Mesendoderm (in vitro differentiated cells): ENCODE measurements at regions not wholly inside any gene's neighbourhood (a gene's known extent, or its start where the extent isn't known, plus 50 kb on each side); places are given as distances from the start of the nearest gene placed in this dataset.

ENCODE experiments used
- DNase-seq: peaks from one replicate; pipeline ENCODE4 v3.0.0; 2013
- H2AK5ac ChIP-seq: 2 replicates; pipeline ENCODE4 v1.6.1; 2013; ENCODE audit warnings: low read length, inconsistent platforms
- H2BK120ac ChIP-seq: 2 replicates; pipeline ENCODE4 v1.6.1; 2013; ENCODE audit warnings: low read depth, mild to moderate bottlenecking, low read length, moderate library complexity, mixed read lengths
- H2BK15ac ChIP-seq: replicated peaks from 2 replicates; pipeline ENCODE4 v1.6.1; 2013; ENCODE audit warnings: low read depth, mild to moderate bottlenecking, moderate library complexity
- H2BK5ac ChIP-seq: 2 replicates; pipeline ENCODE4 v1.6.1; 2013; ENCODE audit warnings: low read length, inconsistent platforms
- H3K18ac ChIP-seq: 2 replicates; pipeline ENCODE4 v1.6.1; 2013; ENCODE audit warnings: mild to moderate bottlenecking, low read length, mixed read lengths
- H3K23ac ChIP-seq: one replicate; pipeline ENCODE4 v1.6.1; 2013; ENCODE audit warnings: low read length
- H3K27ac ChIP-seq: 2 replicates; pipeline ENCODE4 v1.5.1; 2013; ENCODE audit warnings: low read depth, mild to moderate bottlenecking, inconsistent platforms, low read length, moderate library complexity
- H3K27me3 ChIP-seq: 2 replicates; pipeline ENCODE4 v1.6.1; 2013; ENCODE audit warnings: low read length, control low read depth, mild to moderate bottlenecking, inconsistent platforms; ENCODE audit not compliant: insufficient read depth, poor library complexity
- H3K36me3 ChIP-seq: 2 replicates; pipeline ENCODE4 v1.6.1; 2013; ENCODE audit warnings: low read length, inconsistent platforms; ENCODE audit not compliant: control insufficient read depth, insufficient read depth
- H3K4ac ChIP-seq: one replicate; pipeline ENCODE4 v1.6.1; 2013; ENCODE audit warnings: low read depth, mild to moderate bottlenecking, low read length, moderate library complexity
- H3K4me1 ChIP-seq: 2 replicates; pipeline ENCODE4 v1.6.1; 2013; ENCODE audit warnings: low read depth, low read length, inconsistent platforms; ENCODE audit not compliant: control insufficient read depth
- H3K4me2 ChIP-seq: 2 replicates; pipeline ENCODE4 v1.6.1; 2013; ENCODE audit warnings: low read length
- H3K4me3 ChIP-seq: 2 replicates; pipeline ENCODE4 v1.5.1; 2013; ENCODE audit warnings: mild to moderate bottlenecking, low read length
- H3K56ac ChIP-seq: one replicate; pipeline ENCODE4 v1.6.1; 2013; ENCODE audit warnings: low read length
- H3K79me1 ChIP-seq: 2 replicates; pipeline ENCODE4 v1.6.1; 2013; ENCODE audit warnings: low read length, inconsistent platforms
- H3K79me2 ChIP-seq: 2 replicates; pipeline ENCODE4 v1.6.1; 2013; ENCODE audit warnings: mild to moderate bottlenecking, low read length; ENCODE audit not compliant: control insufficient read depth, insufficient read depth
- H3K9ac ChIP-seq: 2 replicates; pipeline ENCODE4 v1.6.1; 2013; ENCODE audit warnings: low read length, inconsistent platforms
- H4K5ac ChIP-seq: one replicate; pipeline ENCODE4 v1.6.1; 2013; ENCODE audit warnings: low read length
- H4K8ac ChIP-seq: one replicate; pipeline ENCODE4 v1.6.1; 2013; ENCODE audit warnings: low read depth, mild to moderate bottlenecking, control low read depth, low read length, moderate library complexity
- WGBS: extraction: QIAGEN DNeasy Blood & Tissue Kit; methylation state at CpG from one replicate; pipeline ENCODE4 v1.1.7; 2013; ENCODE audit warnings: low lambda C conversion rate, missing lambda C conversion rate; ENCODE audit not compliant: insufficient coverage; ENCODE audit errors: extremely low coverage; 5-methylcytosine and 5-hydroxymethylcytosine counted together

GRCh38 chr1:163877016-163877415, 555.3 kb downstream of the NUF2 start:
- no peak overlapping the region for H3K27ac ChIP-seq

GRCh38 chr1:163885510-163885909, 563.8 kb downstream of the NUF2 start:
- Histone ChIP-seq H4K8ac (no peak overlapping the region), H3K79me2 (no peaks in the 10 kb centered on the region), H2BK5ac (no peak overlapping the region), H4K5ac (no peak overlapping the region), H3K79me1 (no peaks in the 10 kb centered on the region), H3K4ac (no peak overlapping the region), H3K4me3 (no peak overlapping the region), H3K36me3 (no peaks in the 10 kb centered on the region), H3K4me2 (no peak overlapping the region), H3K27ac (no peak overlapping the region), H3K27me3 (no peaks in the 10 kb centered on the region), H3K4me1 (no peaks in the 10 kb centered on the region), H3K18ac (no peak overlapping the region), H3K56ac (no peak overlapping the region), H3K23ac (no peak overlapping the region), H3K9ac (no peak overlapping the region), H2AK5ac (no peak overlapping the region), H2BK15ac (no peak overlapping the region), H2BK120ac (no peak overlapping the region)
- no CpG with 5 or more reads among the region's 8 CpGs for WGBS
- no peak for DNase-seq

More at GRCh38 chr1:163877016-163877415, 555.3 kb downstream of the NUF2 start:
- H3K56ac ChIP-seq = no peak overlapping the region
- no peak overlapping the region for H3K4ac ChIP-seq
- H2BK15ac ChIP-seq = no peak overlapping the region
- no peak overlapping the region for H3K4me3 ChIP-seq
- no peak overlapping the region for H2BK5ac ChIP-seq
- no peaks in the 10 kb centered on the region for H3K27me3 ChIP-seq
- H3K79me1 ChIP-seq = no peaks in the 10 kb centered on the region
- no peak overlapping the region for H3K18ac ChIP-seq
- H4K5ac ChIP-seq = no peak overlapping the region
- DNase-seq = no peak
- H2BK120ac ChIP-seq = no peak overlapping the region
- H3K79me2 ChIP-seq = no peaks in the 10 kb centered on the region
- H3K4me1 ChIP-seq = no peaks in the 10 kb centered on the region
- H3K23ac ChIP-seq = no peak overlapping the region
- no peak overlapping the region for H3K9ac ChIP-seq
- no peak overlapping the region for H2AK5ac ChIP-seq
- no peak overlapping the region for H4K8ac ChIP-seq
- H3K36me3 ChIP-seq = no peaks in the 10 kb centered on the region
- no peak overlapping the region for H3K4me2 ChIP-seq

- Histone ChIP-seq H3K56ac (no peak overlapping the region), H3K27me3 (no peaks in the 10 kb centered on the region), H3K36me3 (no peaks in the 10 kb centered on the region), H3K27ac (no peak overlapping the region), H3K79me1 (no peaks in the 10 kb centered on the region), H3K4me1 (no peaks in the 10 kb centered on the region), H4K5ac (no peak overlapping the region), H3K4ac (no peak overlapping the region), H3K4me2 (no peak overlapping the region), H3K23ac (no peak overlapping the region), H2BK5ac (no peak overlapping the region), H4K8ac (no peak overlapping the region), H2BK120ac (no peak overlapping the region), H3K79me2 (no peaks in the 10 kb centered on the region), H3K18ac (no peak overlapping the region), H3K4me3 (no peak overlapping the region), H2BK15ac (no peak overlapping the region), H3K9ac (no peak overlapping the region), H2AK5ac (no peak overlapping the region)
- no CpG with 5 or more reads among the region's 1 CpG for WGBS
- no peak for DNase-seq
These were observed 574.2 kb downstream of the NUF2 start for GRCh38 chr1:163896001-163896400.

- no CpG with 5 or more reads among the region's 5 CpGs for WGBS
These were observed 575.8 kb downstream of the NUF2 start for GRCh38 chr1:163897412-163898155.

GRCh38 chr1:163906283-163906682, 584.5 kb downstream of the NUF2 start:
- Histone ChIP-seq H2BK5ac (no peak overlapping the region), H3K4ac (no peak overlapping the region), H3K18ac (no peak overlapping the region), H4K5ac (no peak overlapping the region), H3K27me3 (no peaks in the 10 kb centered on the region), H2AK5ac (no peak overlapping the region), H3K4me1 (no peaks in the 10 kb centered on the region), H4K8ac (no peak overlapping the region), H3K36me3 (no peaks in the 10 kb centered on the region), H2BK15ac (no peak overlapping the region), H3K79me2 (no peaks in the 10 kb centered on the region), H3K79me1 (no peaks in the 10 kb centered on the region), H3K4me3 (no peak overlapping the region), H2BK120ac (no peak overlapping the region), H3K4me2 (no peak overlapping the region), H3K56ac (no peak overlapping the region), H3K23ac (no peak overlapping the region), H3K9ac (no peak overlapping the region), H3K27ac (no peak overlapping the region)
- no peak for DNase-seq

More at GRCh38 chr1:163897412-163898155, 575.8 kb downstream of the NUF2 start:
- no peaks in the 10 kb centered on the region for H3K27me3 ChIP-seq
- H3K79me2 ChIP-seq = no peaks in the 10 kb centered on the region
- H3K4ac ChIP-seq = no peak overlapping the region
- no peak overlapping the region for H2BK120ac ChIP-seq
- no peaks in the 10 kb centered on the region for H3K4me1 ChIP-seq
- no peaks in the 10 kb centered on the region for H3K79me1 ChIP-seq
- H3K23ac ChIP-seq = no peak overlapping the region
- no peak overlapping the region for H3K4me2 ChIP-seq
- H3K36me3 ChIP-seq = no peaks in the 10 kb centered on the region
- no peak overlapping the region for H2BK15ac ChIP-seq
- H3K9ac ChIP-seq = no peak overlapping the region
- no peak overlapping the region for H4K5ac ChIP-seq
- DNase-seq = no peak
- H3K27ac ChIP-seq = no peak overlapping the region
- H3K56ac ChIP-seq = no peak overlapping the region
- H2AK5ac ChIP-seq = no peak overlapping the region
- no peak overlapping the region for H3K18ac ChIP-seq
- H3K4me3 ChIP-seq = no peak overlapping the region
- H2BK5ac ChIP-seq = no peak overlapping the region
- no peak overlapping the region for H4K8ac ChIP-seq
